Neural progenitor cell (in vitro differentiated cells): ENCODE measurements at regions not wholly inside any gene's neighbourhood (a gene's known extent, or its start where the extent isn't known, plus 50 kb on each side); places are given as distances from the start of the nearest gene placed in this dataset.

Source experiments
- EZH2phosphoT487 ChIP-seq: fragments of 200-600 bp; sonication (generic); IDR thresholded peaks from 2 replicates; pipeline ENCODE4 v1.6.1; 2017; ENCODE audit warnings: antibody characterized with exemption
- TF ChIP-seq, protein P1 (sequence below): fragments of 200-600 bp; sonication (generic); IDR thresholded peaks from 2 replicates; pipeline ENCODE4 v1.5.1; 2017; ENCODE audit warnings: antibody characterized with exemption, mild to moderate bottlenecking

GRCh38 chr2:228917220-228917619 is 353.9 kb downstream of the PID1 start:
- TF ChIP-seq, protein P1, sequence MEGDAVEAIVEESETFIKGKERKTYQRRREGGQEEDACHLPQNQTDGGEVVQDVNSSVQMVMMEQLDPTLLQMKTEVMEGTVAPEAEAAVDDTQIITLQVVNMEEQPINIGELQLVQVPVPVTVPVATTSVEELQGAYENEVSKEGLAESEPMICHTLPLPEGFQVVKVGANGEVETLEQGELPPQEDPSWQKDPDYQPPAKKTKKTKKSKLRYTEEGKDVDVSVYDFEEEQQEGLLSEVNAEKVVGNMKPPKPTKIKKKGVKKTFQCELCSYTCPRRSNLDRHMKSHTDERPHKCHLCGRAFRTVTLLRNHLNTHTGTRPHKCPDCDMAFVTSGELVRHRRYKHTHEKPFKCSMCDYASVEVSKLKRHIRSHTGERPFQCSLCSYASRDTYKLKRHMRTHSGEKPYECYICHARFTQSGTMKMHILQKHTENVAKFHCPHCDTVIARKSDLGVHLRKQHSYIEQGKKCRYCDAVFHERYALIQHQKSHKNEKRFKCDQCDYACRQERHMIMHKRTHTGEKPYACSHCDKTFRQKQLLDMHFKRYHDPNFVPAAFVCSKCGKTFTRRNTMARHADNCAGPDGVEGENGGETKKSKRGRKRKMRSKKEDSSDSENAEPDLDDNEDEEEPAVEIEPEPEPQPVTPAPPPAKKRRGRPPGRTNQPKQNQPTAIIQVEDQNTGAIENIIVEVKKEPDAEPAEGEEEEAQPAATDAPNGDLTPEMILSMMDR = no peak
- TF ChIP-seq EZH2phosphoT487 = no peak
